Nephron (organoid): ENCODE measurements at regions not wholly inside any gene's neighbourhood (a gene's known extent, or its start where the extent isn't known, plus 50 kb on each side); places are given as distances from the start of the nearest gene placed in this dataset.

Experiments used
- H3K27ac Mint-ChIP-seq, 3 experiments: 2 replicates each; pipeline ENCODE4 v1.8.0; 2020; ENCODE audit warnings: mixed read lengths in 3 of 3, mild to moderate bottlenecking in 2 of 3, moderate library complexity in 1 of 3
- H3K27me3 Mint-ChIP-seq: 2 replicates; pipeline ENCODE4 v1.8.0; 2021; ENCODE audit warnings: low read depth, mild to moderate bottlenecking, moderate library complexity, mixed read lengths
- H3K36me3 Mint-ChIP-seq: 2 replicates; pipeline ENCODE4 v1.8.0; 2020; ENCODE audit warnings: low read depth, mixed read lengths
- H3K4me1 Mint-ChIP-seq: 2 replicates; pipeline ENCODE4 v1.8.0; 2020; ENCODE audit warnings: mixed read lengths
- H3K4me3 Mint-ChIP-seq, 3 experiments: 2 replicates each; pipeline ENCODE4 v1.8.0; 2020; ENCODE audit warnings: mild to moderate bottlenecking in 3 of 3, mixed read lengths in 3 of 3, moderate library complexity in 2 of 3
- H3K9me3 Mint-ChIP-seq: 2 replicates; pipeline ENCODE4 v1.8.0; 2020; ENCODE audit warnings: mixed read lengths
- TF ChIP-seq, protein P1 (sequence below), 3 experiments: fragments of 200-600 bp; sonication (generic); IDR thresholded peaks; one replicate each; pipeline ENCODE4 v1.5.0; 2021; ENCODE audit warnings: antibody characterized with exemption in 3 of 3; ENCODE audit not compliant: unreplicated experiment in 3 of 3

- Mint-ChIP-seq H3K9me3 (no peaks in the 10 kb centered on the region), H3K27ac (peak overlapping the region in 2 of 3 experiments; percentile 38 to 82), H3K4me3 (peak overlapping the region in 1 of 3 experiments; percentile 0), H3K27me3 (peaks cover 23% of the 10 kb centered on the region), H3K4me1 (peaks cover 24% of the 10 kb centered on the region), H3K36me3 (no peaks in the 10 kb centered on the region)
- TF ChIP-seq, protein P1, sequence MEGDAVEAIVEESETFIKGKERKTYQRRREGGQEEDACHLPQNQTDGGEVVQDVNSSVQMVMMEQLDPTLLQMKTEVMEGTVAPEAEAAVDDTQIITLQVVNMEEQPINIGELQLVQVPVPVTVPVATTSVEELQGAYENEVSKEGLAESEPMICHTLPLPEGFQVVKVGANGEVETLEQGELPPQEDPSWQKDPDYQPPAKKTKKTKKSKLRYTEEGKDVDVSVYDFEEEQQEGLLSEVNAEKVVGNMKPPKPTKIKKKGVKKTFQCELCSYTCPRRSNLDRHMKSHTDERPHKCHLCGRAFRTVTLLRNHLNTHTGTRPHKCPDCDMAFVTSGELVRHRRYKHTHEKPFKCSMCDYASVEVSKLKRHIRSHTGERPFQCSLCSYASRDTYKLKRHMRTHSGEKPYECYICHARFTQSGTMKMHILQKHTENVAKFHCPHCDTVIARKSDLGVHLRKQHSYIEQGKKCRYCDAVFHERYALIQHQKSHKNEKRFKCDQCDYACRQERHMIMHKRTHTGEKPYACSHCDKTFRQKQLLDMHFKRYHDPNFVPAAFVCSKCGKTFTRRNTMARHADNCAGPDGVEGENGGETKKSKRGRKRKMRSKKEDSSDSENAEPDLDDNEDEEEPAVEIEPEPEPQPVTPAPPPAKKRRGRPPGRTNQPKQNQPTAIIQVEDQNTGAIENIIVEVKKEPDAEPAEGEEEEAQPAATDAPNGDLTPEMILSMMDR (IDR thresholded peaks at IDR 0.05; ENCODE audit: unreplicated experiment in 3 of 3), result no peak
Observed at GRCh38 chr19:28425046-28425931, 787.7 kb downstream of the UQCRFS1 start.

GRCh38 chr19:28424662-28425045 is 788.3 kb downstream of the UQCRFS1 start:
- Mint-ChIP-seq H3K4me3 (peak overlapping the region in 1 of 3 experiments; percentile 18), H3K9me3 (no peaks in the 10 kb centered on the region), H3K27me3 (peaks cover 23% of the 10 kb centered on the region), H3K36me3 (no peaks in the 10 kb centered on the region), H3K4me1 (peaks cover 24% of the 10 kb centered on the region), H3K27ac (peak overlapping the region in 2 of 3 experiments; percentile 38 to 82)
- TF ChIP-seq, protein P1 (IDR thresholded peaks at IDR 0.05; ENCODE audit: unreplicated experiment in 3 of 3), result no peak

- Mint-ChIP-seq H3K27me3 (peaks cover 19% of the 10 kb centered on the region), H3K4me3 (no peak overlapping the region), H3K4me1 (peaks cover 24% of the 10 kb centered on the region), H3K36me3 (no peaks in the 10 kb centered on the region), H3K9me3 (no peaks in the 10 kb centered on the region), H3K27ac (peak overlapping the region in 1 of 3 experiments; percentile 82)
- TF ChIP-seq, protein P1 (IDR thresholded peaks at IDR 0.05; ENCODE audit: unreplicated experiment in 3 of 3), result no peak
Observed at GRCh38 chr19:28424077-28424476, 788.9 kb downstream of the UQCRFS1 start.

GRCh38 chr19:28422791-28423650 is 789.9 kb downstream of the UQCRFS1 start:
- Mint-ChIP-seq H3K36me3 (no peaks in the 10 kb centered on the region), H3K4me3 (no peak overlapping the region), H3K9me3 (no peaks in the 10 kb centered on the region), H3K27me3 (peaks cover 19% of the 10 kb centered on the region), H3K4me1 (peaks cover 24% of the 10 kb centered on the region), H3K27ac (no peak overlapping the region)
- TF ChIP-seq, protein P1 (IDR thresholded peaks at IDR 0.05; ENCODE audit: unreplicated experiment in 3 of 3), result no peak

- H3K4me3 Mint-ChIP-seq, result no peak overlapping the region
- peaks cover 18% of the 10 kb centered on the region for H3K27me3 Mint-ChIP-seq
- H3K27ac Mint-ChIP-seq, result no peak overlapping the region
- H3K36me3 Mint-ChIP-seq, result no peaks in the 10 kb centered on the region
- H3K9me3 Mint-ChIP-seq, result no peaks in the 10 kb centered on the region
- TF ChIP-seq, protein P1 (IDR thresholded peaks at IDR 0.05; ENCODE audit: unreplicated experiment in 3 of 3), result no peak
- peaks cover 18% of the 10 kb centered on the region for H3K4me1 Mint-ChIP-seq
Observed at GRCh38 chr19:28422046-28422445, 790.9 kb downstream of the UQCRFS1 start.
